ENCODE measurements at regions not wholly inside any gene's neighbourhood (a gene's known extent, or its start where the extent isn't known, plus 50 kb on each side); places are given as distances from the start of the nearest gene placed in this dataset.
"Not testable (repeated sequence)": the region's sequence is repeated elsewhere in the genome, so short reads cannot be mapped to it uniquely, and the experiment has no call there.

DNA sequence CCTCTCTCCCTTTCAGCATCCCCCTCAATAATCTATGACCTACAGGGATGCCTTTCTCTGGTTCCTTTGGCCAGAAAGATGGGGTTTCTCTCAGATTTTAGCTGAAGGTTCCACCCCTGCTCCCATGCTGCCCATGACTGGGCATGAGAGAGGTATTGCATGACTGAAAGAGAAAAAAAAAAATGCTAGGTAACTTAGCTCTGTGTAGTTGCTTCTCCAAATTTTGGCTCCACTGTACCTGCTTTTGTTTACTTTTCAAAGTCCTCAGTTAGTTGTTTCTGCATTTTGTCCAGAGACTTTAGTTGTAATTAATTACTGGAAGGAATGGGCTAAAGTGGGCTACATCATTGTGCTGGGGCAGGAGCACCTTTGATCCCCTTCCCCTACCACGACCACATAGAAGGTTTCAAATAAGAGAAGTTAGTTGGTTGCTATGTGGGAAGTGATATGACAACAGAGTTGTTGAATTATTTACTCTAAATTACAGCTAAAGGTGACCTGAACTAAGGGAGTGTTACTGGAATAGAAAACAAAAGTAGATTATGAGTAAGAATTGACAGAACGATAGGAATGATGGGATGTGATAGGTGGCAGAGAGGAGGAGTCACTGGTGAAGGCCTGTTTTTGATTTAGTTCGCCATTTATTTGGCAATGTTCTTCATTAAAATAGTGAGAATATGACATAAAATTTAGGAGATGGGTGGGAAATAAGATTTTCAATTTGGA is 605.4 kb upstream of the NR2F2 start:
- DNase-seq: no peak

- no peak for DNase-seq
Measured at GRCh38 chr15:95726891-95727290, 603.6 kb upstream of the NR2F2 start.

GRCh38 chr15:95733931-95734330 is 596.6 kb upstream of the NR2F2 start:
- DNase-seq: no peak

DNA sequence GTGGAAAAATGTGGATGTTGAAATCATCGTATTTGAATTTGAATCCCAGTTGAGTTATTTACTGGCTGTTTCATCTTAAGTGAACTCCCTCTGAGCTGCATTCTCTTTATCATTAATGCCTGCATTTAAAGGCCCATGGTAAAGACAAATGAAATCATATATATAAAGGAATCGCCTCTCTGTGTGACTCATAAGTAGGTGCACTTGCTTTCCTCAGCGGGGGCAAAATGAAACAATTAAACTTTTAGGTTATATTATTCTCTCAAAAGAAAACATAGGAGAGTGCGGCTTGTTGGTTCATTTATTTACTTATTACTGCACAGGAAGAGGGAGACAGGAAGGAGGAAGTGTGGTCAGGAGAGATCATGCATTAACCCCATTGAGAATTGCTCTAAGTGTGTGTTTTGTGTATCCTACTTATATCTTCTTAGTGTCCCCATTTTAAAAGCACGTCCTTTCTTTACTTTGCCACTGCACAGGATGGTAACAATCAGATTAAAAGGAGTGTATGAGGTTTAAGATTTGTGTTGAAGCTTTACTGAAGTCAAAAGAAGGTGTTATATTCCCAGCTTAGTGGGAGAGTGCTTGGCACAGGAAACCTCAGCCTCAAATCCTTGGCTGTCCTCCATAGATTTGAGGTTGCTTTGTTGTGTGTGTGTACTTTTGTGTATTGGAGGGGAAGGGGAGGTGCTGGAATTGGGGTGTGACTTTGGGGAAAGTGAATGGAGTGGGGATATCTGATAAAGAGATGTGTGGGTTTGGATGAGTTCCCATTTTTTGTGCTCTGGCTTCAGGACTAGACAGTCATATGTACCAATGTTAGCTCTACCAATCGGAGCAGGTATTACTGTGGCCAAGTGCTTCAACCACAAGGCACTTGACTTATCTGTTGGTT is 595.8 kb upstream of the NR2F2 start:
- no peak for DNase-seq

DNA sequence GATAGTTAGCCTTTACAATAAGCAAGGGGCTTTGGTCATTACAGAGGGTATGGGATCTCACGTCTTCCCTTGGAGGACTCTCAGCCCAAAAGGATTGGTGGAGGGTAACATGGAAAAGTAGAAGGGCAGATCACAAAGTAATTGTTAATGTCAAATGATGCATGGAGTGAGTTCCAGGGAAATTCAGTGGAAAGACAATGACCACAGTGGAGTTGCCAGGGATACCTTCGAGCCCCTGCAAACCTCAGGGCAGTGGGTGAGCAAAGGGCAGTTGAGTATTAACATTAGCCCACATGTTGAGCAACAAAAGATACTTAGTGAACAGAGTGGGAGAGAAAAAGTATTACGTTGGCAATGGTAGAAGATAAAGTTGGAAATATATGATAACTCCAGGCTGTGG is 593.4 kb upstream of the NR2F2 start:
- DNase-seq: no peak

DNA sequence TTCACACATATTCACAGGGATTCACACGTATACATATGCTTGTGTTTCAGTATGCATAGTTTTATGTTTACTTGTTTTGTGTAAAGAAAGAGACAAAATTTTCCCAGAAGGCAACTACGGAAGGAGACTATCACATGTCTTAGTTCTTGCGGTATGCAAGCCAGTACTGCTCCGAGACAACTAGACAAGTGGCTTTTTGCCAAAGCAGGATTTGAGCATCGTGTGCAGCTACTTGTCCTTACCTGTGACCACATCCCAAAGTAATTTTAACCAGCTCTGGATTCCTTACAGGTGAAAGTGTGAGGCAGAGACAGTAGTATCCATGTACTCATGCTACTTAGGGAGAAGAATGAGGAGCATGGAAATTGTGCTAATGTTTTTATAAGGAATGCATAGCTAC is 591.4 kb upstream of the NR2F2 start:
- no peak for DNase-seq

GRCh38 chr15:95741830-95742229 is 588.7 kb upstream of the NR2F2 start:
- DNase-seq: no peak

GRCh38 chr15:95742256-95742655 is 588.2 kb upstream of the NR2F2 start:
- no peak for DNase-seq

DNA sequence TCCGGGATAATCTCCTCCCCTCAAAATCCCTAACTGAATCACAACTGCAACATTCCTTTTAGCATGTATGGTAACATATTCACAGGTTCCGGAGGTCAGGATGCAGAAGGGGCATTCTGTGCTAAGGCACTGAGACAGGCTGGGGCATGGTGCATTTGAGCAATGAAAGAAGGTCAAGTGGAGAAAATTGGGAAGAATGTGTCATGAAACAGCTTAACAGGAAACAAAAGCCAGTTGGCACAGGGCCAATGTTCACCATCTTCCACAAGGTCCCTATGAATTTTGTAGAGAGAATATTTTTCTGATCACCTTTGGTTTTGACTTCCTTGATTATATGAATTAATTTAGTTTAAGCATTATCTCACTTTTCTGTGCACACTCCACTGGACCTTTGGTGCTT is 587.7 kb upstream of the NR2F2 start:
- DNase-seq: no peak

DNA sequence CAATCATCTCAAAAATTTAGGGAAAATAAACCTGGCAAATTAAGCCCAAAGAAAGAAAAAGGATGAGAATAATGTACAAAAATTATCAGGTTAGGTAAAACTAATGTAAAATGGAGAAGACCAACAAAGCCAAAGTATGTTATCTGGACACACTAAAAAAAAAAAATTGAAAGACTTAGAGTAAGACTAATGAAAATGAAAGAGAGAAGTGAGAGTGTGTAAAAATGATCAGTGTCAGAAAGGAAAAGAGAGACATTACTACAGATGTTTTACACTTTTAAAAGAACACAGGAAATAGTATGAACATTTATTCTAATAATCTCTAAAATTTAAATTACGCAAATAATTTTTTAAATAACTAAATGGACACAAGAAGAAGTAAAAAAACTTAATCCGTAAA is 573.3 kb upstream of the NR2F2 start:
- no peak for DNase-seq

- DNase-seq: no peak
Measured at GRCh38 chr15:95758451-95758850, 572.0 kb upstream of the NR2F2 start.

GRCh38 chr15:95758851-95759250 is 571.6 kb upstream of the NR2F2 start:
- DNase-seq: no peak

DNA sequence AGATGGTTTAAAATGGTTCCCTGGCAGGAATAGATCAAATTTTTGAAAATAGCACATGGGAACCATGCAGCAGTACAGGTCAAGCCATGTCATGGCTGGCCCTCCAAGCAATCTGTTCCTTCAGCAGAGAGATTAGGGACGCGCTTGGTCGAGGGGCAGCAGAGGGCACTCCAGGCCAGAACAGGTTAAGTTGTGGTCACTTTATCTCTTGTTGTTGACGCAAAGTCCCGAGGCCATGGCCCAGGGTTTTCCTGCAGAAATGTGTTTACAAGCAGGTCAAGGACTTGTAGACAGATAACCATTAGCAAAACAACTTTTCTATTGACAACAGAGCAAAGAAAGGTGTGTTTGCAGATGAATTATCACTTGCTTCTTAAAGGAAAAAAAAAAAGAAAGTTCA is 570.0 kb upstream of the NR2F2 start:
- DNase-seq: no peak

- no peak for DNase-seq
Measured at GRCh38 chr15:95761501-95762165, 568.9 kb upstream of the NR2F2 start.

GRCh38 chr15:95763426-95763825 is 567.1 kb upstream of the NR2F2 start:
- no peak for DNase-seq

GRCh38 chr15:95765161-95765560 is 565.3 kb upstream of the NR2F2 start:
- no peak for DNase-seq

DNA sequence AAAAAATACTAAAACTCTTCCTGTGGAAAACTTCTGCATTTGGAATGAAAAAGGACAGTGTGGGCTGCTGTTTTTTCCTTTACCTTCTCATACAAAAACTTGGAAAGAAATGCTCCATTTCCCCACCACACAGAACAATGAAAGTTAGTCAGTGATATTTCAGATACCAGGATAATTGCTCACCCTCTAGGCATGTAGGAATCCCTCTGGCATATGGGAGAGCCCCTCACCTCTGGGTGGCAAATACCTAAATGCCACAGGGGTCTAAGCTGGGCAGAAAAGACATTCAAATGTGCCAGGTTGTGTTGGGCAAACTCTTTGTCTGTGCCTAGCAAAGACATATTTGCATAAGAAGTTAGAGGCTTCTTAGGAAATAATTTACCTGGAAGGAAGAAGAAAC is 560.3 kb upstream of the NR2F2 start:
- DNase-seq: no peak

GRCh38 chr15:95772982-95773381 is 557.5 kb upstream of the NR2F2 start:
- DNase-seq: no peak

DNA sequence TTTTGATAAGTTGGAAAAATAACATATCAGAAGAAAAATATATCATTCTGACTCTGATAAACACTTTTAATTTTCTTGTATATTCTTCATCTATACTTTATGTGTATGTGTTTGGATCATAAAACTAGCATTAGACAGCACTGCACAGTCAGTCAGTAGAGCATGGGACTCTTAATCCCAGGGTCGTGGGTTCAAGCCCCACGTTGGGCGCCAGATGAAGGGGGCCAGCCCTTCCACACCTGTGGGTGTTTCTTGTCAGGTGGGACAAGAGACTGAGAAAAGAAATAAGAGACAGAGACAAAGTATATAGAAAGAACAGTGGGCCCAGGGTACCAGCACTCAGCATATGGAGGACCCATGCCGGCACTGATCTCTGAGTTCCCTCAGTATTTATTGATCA is 546.0 kb upstream of the NR2F2 start:
- DNase-seq: no peak

- DNase-seq: not testable (repeated sequence)
Measured at GRCh38 chr15:95785276-95785675, 545.2 kb upstream of the NR2F2 start.

- DNase-seq: no peak
Measured at GRCh38 chr15:95793231-95793630, 537.3 kb upstream of the NR2F2 start.

DNA sequence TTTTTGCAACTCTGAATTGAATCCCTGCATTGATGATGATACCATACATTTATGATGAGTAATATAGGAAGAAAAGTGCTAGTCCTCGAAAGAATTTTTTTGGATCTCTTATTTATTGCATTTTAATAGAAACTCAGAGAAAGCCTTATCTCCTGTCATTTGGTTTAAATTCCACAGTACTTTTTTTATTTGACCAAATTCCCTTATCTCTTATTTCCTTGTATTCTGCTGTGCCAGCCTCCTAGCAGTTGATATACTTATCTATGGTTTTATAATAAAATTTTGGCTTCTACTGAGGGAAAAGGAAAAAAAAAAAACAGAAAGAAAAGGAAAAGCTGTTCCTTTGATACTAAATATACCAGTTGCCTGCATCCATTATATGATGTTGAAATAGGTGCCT is 535.1 kb upstream of the NR2F2 start:
- DNase-seq: no peak

- DNase-seq: no peak
Measured at GRCh38 chr15:95799286-95800200, 531.0 kb upstream of the NR2F2 start.
